ENCODE measurements at regions not wholly inside any gene's neighbourhood (a gene's known extent, or its start where the extent isn't known, plus 50 kb on each side); places are given as distances from the start of the nearest gene placed in this dataset.

- TF ChIP-seq SRF (IDR thresholded peaks at IDR 0.05; ENCODE audit: low read depth) (no peak), CTCF (IDR thresholded peaks at IDR 0.05 in 2 of 3, conservative IDR thresholded peaks at IDR 0.05 in 1 of 3; ENCODE audit: borderline replicate concordance in 1 of 3, insufficient read depth in 1 of 3, low read depth in 2 of 3, low read length in 2 of 3) (no peak), MAX (IDR thresholded peaks at IDR 0.05) (no peak)
Observed at GRCh38 chr6:167578371-167578901, 248.3 kb upstream of the AFDN start.

All from HCT116 (cell line).